ENCODE measurements at regions not wholly inside any gene's neighbourhood (a gene's known extent, or its start where the extent isn't known, plus 50 kb on each side); places are given as distances from the start of the nearest gene placed in this dataset.
A peak's percentile ranks its signal among the peaks of the same experiment; 100 is the strongest.
"Not testable (repeated sequence)": the region's sequence is repeated elsewhere in the genome, so short reads cannot be mapped to it uniquely, and the experiment has no call there.

- peak; percentile 23 for DNase-seq
Measured at GRCh38 chr5:117681431-117682254, 1107.0 kb upstream of the SEMA6A start.

GRCh38 chr5:117680426-117680825 is 1105.8 kb upstream of the SEMA6A start:
- peak; percentile 14 for DNase-seq

GRCh38 chr5:117679046-117679445 is 1104.4 kb upstream of the SEMA6A start:
- DNase-seq = no peak

GRCh38 chr5:117675646-117676045 is 1101.0 kb upstream of the SEMA6A start:
- no peak for DNase-seq

- DNase-seq = no peak
Measured at GRCh38 chr5:117671551-117671950, 1096.9 kb upstream of the SEMA6A start.

- no peak for DNase-seq
Measured at GRCh38 chr5:117667105-117667504, 1092.5 kb upstream of the SEMA6A start.

GRCh38 chr5:117665121-117665520 is 1090.5 kb upstream of the SEMA6A start:
- no peak for DNase-seq

- peak; percentile 15 for DNase-seq
Measured at GRCh38 chr5:117662361-117662760, 1087.7 kb upstream of the SEMA6A start.

GRCh38 chr5:117657541-117657940 is 1082.9 kb upstream of the SEMA6A start:
- peak; percentile 11 for DNase-seq

- DNase-seq = no peak
Measured at GRCh38 chr5:117652958-117653280, 1078.3 kb upstream of the SEMA6A start.

GRCh38 chr5:117652036-117652957 is 1077.7 kb upstream of the SEMA6A start:
- no peak for DNase-seq

- no peak for DNase-seq
Measured at GRCh38 chr5:117649821-117650220, 1075.2 kb upstream of the SEMA6A start.

GRCh38 chr5:117645400-117645799 is 1070.8 kb upstream of the SEMA6A start:
- no peak for DNase-seq

GRCh38 chr5:117638581-117638980 is 1064.0 kb upstream of the SEMA6A start:
- DNase-seq = no peak

- DNase-seq = no peak
Measured at GRCh38 chr5:117633093-117633492, 1058.5 kb upstream of the SEMA6A start.

- no peak for DNase-seq
Measured at GRCh38 chr5:117624201-117624600, 1049.6 kb upstream of the SEMA6A start.

- DNase-seq = peak; percentile 44
Measured at GRCh38 chr5:117623042-117623805, 1048.6 kb upstream of the SEMA6A start.

GRCh38 chr5:117621921-117622320 is 1047.3 kb upstream of the SEMA6A start:
- no peak for DNase-seq

GRCh38 chr5:117615226-117615625 is 1040.6 kb upstream of the SEMA6A start:
- no peak for DNase-seq

- no peak for DNase-seq
Measured at GRCh38 chr5:117614408-117614807, 1039.8 kb upstream of the SEMA6A start.

GRCh38 chr5:117604845-117605244 is 1030.2 kb upstream of the SEMA6A start:
- no peak for DNase-seq

- DNase-seq = not testable (repeated sequence)
Measured at GRCh38 chr5:117599811-117600210, 1025.2 kb upstream of the SEMA6A start.

- DNase-seq = peak; percentile 9
Measured at GRCh38 chr5:117594166-117594565, 1019.5 kb upstream of the SEMA6A start.

All from eye (tissue), 1 donor.